ENCODE measurements at regions not wholly inside any gene's neighbourhood (a gene's known extent, or its start where the extent isn't known, plus 50 kb on each side); places are given as distances from the start of the nearest gene placed in this dataset.

DNA sequence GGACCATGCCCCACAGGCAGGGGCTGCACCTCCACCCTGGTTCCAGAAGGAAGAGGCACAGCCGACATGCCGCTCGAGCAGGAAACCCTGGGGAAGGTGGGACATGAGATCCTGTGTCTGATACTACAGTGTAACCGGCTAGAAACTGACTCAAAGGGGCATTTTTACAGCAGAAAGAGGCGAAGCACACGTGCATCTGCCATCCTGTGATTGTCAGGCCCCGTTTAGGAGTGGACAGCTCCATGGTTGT lies 62.7 kb downstream of the SIK1 start:
- H3K9me3 Mint-ChIP-seq = no peaks in the 10 kb centered on the region
- peaks cover 22% of the 10 kb centered on the region for H3K4me1 Mint-ChIP-seq (ENCODE audit: low read depth)
- H3K27me3 Mint-ChIP-seq (ENCODE audit: low read depth) = no peaks in the 10 kb centered on the region
- no peak for DNase-seq (ENCODE audit: low spot score)
- H3K36me3 Mint-ChIP-seq (ENCODE audit: low read depth) = no peaks in the 10 kb centered on the region
- H3K4me3 Mint-ChIP-seq = no peak overlapping the region
- no peak overlapping the region for H3K27ac Mint-ChIP-seq

DNA sequence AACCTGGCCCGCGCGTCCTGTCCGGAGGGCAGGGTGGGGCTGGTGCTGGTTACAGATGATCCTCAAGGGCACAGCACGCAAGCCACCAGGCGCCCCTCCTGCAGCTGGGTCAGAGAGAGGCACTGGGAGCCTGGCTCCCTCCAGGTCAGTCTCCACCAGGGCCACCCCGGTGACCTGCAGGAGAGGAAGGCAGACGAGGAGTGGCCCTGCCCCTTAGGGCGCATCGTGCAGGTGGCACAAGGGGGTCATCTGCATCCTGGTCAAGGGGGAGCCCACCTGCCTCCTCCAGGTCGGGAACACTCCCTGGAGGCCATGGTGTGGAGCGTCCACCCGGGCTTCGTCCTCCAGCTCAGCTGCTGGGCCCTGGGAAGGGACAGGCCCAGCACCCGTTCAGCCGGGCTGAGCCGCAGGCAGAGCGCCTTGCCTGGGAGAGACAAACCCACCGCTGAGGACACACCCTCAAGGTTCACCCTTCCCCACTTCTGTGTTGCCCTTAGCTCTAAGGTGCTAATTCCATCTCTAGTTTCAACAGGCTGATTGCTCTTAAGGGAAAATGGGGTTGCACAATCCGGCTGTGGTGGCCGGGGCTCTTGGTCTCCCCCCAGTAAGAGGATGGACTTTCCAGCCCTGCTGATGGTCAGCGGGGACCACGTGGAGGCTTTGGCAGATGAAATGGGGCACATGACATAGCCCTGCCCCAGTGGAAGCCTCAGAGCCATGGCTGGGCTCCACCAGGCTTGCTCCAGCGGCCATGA lies 63.2 kb downstream of the SIK1 start:
- H3K4me1 Mint-ChIP-seq (ENCODE audit: low read depth) = peaks cover 22% of the 10 kb centered on the region
- no peaks in the 10 kb centered on the region for H3K36me3 Mint-ChIP-seq (ENCODE audit: low read depth)
- DNase-seq (ENCODE audit: low spot score) = no peak
- H3K27ac Mint-ChIP-seq = no peak overlapping the region
- no peaks in the 10 kb centered on the region for H3K9me3 Mint-ChIP-seq
- H3K27me3 Mint-ChIP-seq (ENCODE audit: low read depth) = no peaks in the 10 kb centered on the region
- H3K4me3 Mint-ChIP-seq = no peak overlapping the region

DNA sequence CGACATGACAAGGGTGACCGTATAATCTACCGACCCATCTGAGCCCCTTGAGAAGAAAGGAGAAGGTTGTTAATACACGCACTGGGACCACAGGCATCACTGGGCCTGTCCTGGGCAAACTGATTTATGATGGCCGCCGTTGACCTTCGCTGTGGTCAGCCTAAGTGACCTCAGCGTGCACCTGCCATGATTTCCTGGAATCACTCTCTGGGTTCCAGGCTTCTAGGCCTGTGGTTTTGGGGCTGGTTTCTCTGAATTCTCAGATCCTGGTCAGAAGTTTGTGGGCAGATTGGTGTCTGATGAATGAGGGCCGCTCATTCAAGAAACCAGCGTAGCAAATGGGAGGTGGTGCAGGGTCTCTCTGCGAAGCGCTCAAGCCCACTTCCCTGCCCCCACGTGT lies 64.0 kb downstream of the SIK1 start:
- H3K27me3 Mint-ChIP-seq (ENCODE audit: low read depth) = no peaks in the 10 kb centered on the region
- H3K9me3 Mint-ChIP-seq = no peaks in the 10 kb centered on the region
- peak overlapping the region; percentile 94 for H3K27ac Mint-ChIP-seq
- no peak for DNase-seq (ENCODE audit: low spot score)
- H3K4me3 Mint-ChIP-seq = peak overlapping the region; percentile 75
- H3K4me1 Mint-ChIP-seq (ENCODE audit: low read depth) = peaks cover 22% of the 10 kb centered on the region
- H3K36me3 Mint-ChIP-seq (ENCODE audit: low read depth) = no peaks in the 10 kb centered on the region

DNA sequence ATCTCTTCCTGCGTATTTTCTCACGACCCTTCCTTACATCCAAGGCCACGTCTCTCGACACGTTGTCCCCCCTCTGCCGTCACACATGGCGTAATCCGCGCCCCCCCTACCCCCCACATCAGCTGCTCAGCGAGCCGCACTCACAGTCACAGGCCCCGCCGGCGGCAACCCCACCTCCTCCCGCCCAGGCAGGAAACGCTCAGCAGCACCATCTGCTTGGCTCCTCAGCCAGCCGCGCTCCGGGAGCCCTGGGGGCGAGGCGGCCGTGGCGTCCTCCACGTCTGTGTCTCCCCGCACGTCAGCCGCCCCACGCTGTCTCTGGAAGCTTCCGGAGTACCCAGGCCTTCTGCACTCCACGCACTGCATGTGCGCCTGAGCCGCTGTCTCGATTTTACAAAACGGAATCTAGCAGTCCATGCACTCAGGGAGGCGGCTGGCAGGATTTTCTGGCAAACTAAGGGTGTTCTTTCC lies 64.6 kb downstream of the SIK1 start:
- Mint-ChIP-seq H3K4me1 (ENCODE audit: low read depth) (peaks cover 22% of the 10 kb centered on the region), H3K27me3 (ENCODE audit: low read depth) (no peaks in the 10 kb centered on the region), H3K4me3 (peak overlapping the region; percentile 75), H3K27ac (peak overlapping the region; percentile 94), H3K36me3 (ENCODE audit: low read depth) (no peaks in the 10 kb centered on the region), H3K9me3 (no peaks in the 10 kb centered on the region)
- peak; percentile 57 for DNase-seq (ENCODE audit: low spot score)

GRCh38 chr21:43361493-43362296 lies 65.2 kb downstream of the SIK1 start:
- Mint-ChIP-seq H3K9me3 (no peaks in the 10 kb centered on the region), H3K4me3 (peak overlapping the region; percentile 75), H3K27ac (peak overlapping the region; percentile 94), H3K4me1 (ENCODE audit: low read depth) (peaks cover 22% of the 10 kb centered on the region), H3K36me3 (ENCODE audit: low read depth) (no peaks in the 10 kb centered on the region), H3K27me3 (ENCODE audit: low read depth) (no peaks in the 10 kb centered on the region)
- no peak for DNase-seq (ENCODE audit: low spot score)

- no peaks in the 10 kb centered on the region for H3K9me3 Mint-ChIP-seq
- no peaks in the 10 kb centered on the region for H3K27me3 Mint-ChIP-seq (ENCODE audit: low read depth)
- no peaks in the 10 kb centered on the region for H3K36me3 Mint-ChIP-seq (ENCODE audit: low read depth)
- H3K4me3 Mint-ChIP-seq = peak overlapping the region; percentile 75
- H3K27ac Mint-ChIP-seq = peak overlapping the region; percentile 82
- peaks cover 22% of the 10 kb centered on the region for H3K4me1 Mint-ChIP-seq (ENCODE audit: low read depth)
- no peak for DNase-seq (ENCODE audit: low spot score)
Observed at GRCh38 chr21:43361127-43361492, 65.8 kb downstream of the SIK1 start.

DNA sequence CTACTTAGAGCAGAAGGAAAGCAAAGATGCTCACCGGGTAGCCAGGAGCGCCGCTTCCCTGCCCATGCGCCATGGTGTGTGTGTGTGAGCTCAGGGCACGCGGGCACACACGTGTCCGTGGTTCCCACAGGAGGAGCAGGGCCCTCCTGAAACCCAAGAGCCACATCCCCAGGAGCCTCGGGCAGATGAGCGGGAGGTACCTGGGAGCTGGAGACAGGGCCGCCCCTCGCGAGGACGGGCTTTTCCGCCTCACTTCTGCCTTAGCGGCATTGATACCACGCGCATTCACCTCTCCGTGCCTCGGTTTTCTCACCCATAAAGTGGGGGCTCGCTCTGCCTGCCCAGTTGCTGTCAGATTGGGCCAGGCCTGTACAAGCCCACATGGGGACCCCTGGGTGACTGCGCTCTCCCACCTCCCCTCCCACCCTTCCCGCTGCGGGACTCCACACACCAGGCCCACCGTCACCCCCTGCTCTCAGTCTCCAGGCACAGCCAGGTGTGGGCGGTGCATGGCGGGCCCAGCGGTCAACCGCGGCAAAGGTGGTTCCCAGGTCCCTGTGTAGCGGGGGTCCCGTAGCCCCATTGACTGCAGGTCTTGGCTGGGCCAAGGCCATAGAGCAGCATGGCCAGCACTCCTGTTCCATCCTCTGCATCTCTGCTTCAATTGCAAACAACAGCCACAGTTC lies 66.3 kb downstream of the SIK1 start:
- peaks cover 22% of the 10 kb centered on the region for H3K4me1 Mint-ChIP-seq (ENCODE audit: low read depth)
- H3K4me3 Mint-ChIP-seq = peak overlapping the region; percentile 75
- peak overlapping the region; percentile 82 for H3K27ac Mint-ChIP-seq
- no peak for DNase-seq (ENCODE audit: low spot score)
- no peaks in the 10 kb centered on the region for H3K36me3 Mint-ChIP-seq (ENCODE audit: low read depth)
- no peaks in the 10 kb centered on the region for H3K27me3 Mint-ChIP-seq (ENCODE audit: low read depth)
- no peaks in the 10 kb centered on the region for H3K9me3 Mint-ChIP-seq

DNA sequence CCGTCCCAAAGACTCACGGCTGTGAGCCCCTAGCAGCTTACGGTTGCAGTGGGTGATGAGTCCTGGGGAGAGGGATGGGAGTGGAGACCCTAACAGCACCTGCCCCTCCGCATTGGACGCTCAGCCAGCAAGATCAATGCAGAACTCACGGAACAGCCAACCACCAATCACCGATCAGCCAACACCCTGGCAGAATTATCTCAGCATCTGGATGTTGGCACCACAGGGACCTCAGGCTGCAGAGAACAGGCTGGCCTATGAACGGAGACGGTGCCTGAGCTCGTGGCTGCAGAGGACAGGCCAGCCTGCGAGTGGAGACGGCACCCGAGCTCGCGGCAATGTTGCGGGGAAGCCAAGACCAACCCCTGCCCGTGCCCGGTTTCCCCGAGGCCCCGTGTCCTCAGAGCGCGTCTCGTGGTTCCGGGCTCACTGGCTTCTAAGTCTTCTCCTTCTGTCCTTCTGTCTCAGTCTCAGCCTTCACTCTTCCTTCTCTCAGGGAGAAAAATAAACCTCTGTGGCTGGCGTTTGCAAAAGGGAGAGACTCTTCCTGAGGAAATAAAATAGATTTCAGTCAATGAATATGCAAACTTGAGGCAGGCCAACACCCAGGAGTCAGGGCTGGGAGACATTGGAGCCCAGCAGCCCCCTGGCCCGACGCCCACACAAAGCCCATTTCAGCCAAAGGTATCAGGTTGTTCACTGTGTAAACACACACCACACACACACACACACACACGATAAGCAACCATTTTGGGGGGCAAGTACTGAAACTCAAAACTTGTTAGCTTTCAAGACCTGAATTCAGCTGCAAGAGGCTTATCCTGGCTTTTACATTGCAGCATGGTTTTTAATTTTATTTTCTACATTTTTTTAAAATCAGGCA lies 67.8 kb downstream of the SIK1 start:
- Mint-ChIP-seq H3K36me3 (ENCODE audit: low read depth) (no peaks in the 10 kb centered on the region), H3K27me3 (ENCODE audit: low read depth) (no peaks in the 10 kb centered on the region), H3K9me3 (no peaks in the 10 kb centered on the region), H3K4me3 (no peak overlapping the region), H3K4me1 (ENCODE audit: low read depth) (peaks cover 22% of the 10 kb centered on the region), H3K27ac (no peak overlapping the region)
- DNase-seq (ENCODE audit: low spot score) = no peak

DNA sequence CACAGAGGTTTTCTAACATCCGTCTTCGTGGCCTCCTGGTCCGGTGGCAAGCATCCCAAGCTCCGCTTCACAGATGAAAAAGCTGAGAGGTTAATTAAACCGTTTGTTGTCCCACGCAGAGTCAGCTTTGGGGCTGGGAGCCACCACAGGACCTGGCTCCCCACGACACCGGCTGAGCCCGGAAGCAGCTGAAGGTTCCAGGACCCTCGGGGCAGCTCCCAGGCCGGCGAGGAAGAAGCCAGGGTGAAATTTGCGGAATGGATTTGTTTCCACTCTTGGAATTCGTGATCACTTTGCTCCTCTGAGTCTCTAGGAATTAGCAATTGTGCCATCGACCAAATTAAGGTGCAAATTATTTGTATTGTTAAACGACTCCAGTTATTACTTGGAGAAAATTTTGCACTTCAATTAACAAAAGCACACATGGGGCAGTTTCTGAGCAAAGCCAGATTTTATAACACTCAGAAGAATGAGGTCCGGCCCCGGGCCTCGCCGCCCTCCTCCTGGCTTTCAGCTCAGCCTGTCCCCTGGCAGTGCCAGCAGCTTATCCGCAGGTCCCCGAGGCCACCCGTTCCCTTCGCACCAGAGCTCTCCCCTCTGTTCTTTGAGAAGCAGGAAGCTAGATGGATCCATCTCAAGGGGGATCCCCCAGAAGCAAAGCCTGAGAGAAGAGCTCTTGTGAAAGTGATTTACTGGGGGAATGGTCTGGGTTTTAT lies 69.1 kb downstream of the SIK1 start:
- Mint-ChIP-seq H3K36me3 (ENCODE audit: low read depth) (no peaks in the 10 kb centered on the region), H3K4me1 (ENCODE audit: low read depth) (peaks cover 22% of the 10 kb centered on the region), H3K4me3 (no peak overlapping the region), H3K9me3 (no peaks in the 10 kb centered on the region), H3K27ac (no peak overlapping the region), H3K27me3 (ENCODE audit: low read depth) (no peaks in the 10 kb centered on the region)
- no peak for DNase-seq (ENCODE audit: low spot score)

GRCh38 chr21:43355925-43356289 lies 71.0 kb downstream of the SIK1 start:
- Mint-ChIP-seq H3K27me3 (ENCODE audit: low read depth) (no peaks in the 10 kb centered on the region), H3K9me3 (no peaks in the 10 kb centered on the region), H3K4me1 (ENCODE audit: low read depth) (peaks cover 9% of the 10 kb centered on the region), H3K36me3 (ENCODE audit: low read depth) (no peaks in the 10 kb centered on the region), H3K4me3 (no peak overlapping the region), H3K27ac (no peak overlapping the region)
- no peak for DNase-seq (ENCODE audit: low spot score)

DNA sequence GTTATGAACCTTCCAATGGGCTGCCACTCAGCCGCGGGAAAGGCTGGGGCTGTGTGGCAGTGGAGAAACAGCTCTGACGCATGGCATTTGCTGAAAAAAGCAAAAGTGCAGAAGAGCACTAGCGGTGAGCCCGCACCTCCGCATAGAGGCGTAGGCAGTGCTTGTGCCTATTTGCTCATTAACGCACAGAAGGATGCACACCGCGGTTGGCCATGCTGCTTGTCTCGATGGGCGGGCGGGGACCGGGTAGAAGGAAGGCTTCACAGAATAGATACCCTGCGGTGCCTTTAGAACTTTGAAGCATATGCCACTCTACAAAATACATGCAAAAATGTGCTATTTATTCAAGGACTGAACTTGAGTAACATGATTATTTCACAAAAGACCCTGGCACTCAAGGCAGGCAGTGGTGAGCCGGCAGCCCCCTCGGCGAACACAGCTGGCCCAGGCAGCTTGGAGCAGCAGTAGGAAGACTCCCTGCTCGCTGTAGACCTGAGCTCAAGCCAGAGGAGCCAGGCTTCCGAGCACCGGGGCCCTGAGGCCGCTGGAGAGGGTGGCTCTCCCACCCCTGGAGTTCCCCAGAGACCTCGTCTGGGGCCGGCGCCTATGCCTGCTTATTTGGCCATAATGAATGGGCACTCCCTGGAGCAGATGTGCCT lies 71.5 kb downstream of the SIK1 start:
- Mint-ChIP-seq H3K36me3 (ENCODE audit: low read depth) (no peaks in the 10 kb centered on the region), H3K4me3 (no peak overlapping the region), H3K4me1 (ENCODE audit: low read depth) (peaks cover 9% of the 10 kb centered on the region), H3K9me3 (no peaks in the 10 kb centered on the region), H3K27ac (no peak overlapping the region), H3K27me3 (ENCODE audit: low read depth) (no peaks in the 10 kb centered on the region)
- DNase-seq (ENCODE audit: low spot score) = no peak

DNA sequence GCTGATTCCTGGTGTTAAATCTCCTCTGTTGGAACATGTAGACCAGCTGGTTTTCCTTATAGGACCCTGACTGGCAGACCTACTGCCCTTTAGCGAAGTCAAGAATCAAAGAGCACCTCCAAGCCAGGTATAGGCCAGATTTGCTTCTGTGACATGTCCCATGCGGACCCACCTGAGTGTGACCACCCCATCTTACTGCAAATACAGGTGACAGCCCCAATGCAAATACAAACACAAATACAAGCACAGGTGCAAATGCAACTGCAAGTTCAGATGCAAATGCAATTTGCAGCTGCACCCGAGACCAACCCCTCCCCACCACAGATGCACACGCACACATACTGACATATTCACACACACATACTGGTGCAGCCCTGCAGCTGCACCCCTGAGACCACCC lies 72.3 kb downstream of the SIK1 start:
- Mint-ChIP-seq H3K4me1 (ENCODE audit: low read depth) (peaks cover 9% of the 10 kb centered on the region), H3K4me3 (no peak overlapping the region), H3K27ac (no peak overlapping the region), H3K9me3 (no peaks in the 10 kb centered on the region), H3K36me3 (ENCODE audit: low read depth) (no peaks in the 10 kb centered on the region), H3K27me3 (ENCODE audit: low read depth) (no peaks in the 10 kb centered on the region)
- no peak for DNase-seq (ENCODE audit: low spot score)

- H3K4me1 Mint-ChIP-seq (ENCODE audit: low read depth) = peaks cover 9% of the 10 kb centered on the region
- no peaks in the 10 kb centered on the region for H3K27me3 Mint-ChIP-seq (ENCODE audit: low read depth)
- H3K9me3 Mint-ChIP-seq = no peaks in the 10 kb centered on the region
- H3K27ac Mint-ChIP-seq = no peak overlapping the region
- no peak for DNase-seq (ENCODE audit: low spot score)
- no peak overlapping the region for H3K4me3 Mint-ChIP-seq
- H3K36me3 Mint-ChIP-seq (ENCODE audit: low read depth) = no peaks in the 10 kb centered on the region
Observed at GRCh38 chr21:43354026-43354420, 72.9 kb downstream of the SIK1 start.
